H9 (cell line): ENCODE measurements at regions not wholly inside any gene's neighbourhood (a gene's known extent, or its start where the extent isn't known, plus 50 kb on each side); places are given as distances from the start of the nearest gene placed in this dataset.

Experiments
- DNase-seq: peaks from one replicate; pipeline ENCODE4 v3.0.0-alpha.2; 2017
- H2AFZ ChIP-seq: one replicate; pipeline ENCODE4 v1.6.1; 2013; ENCODE audit warnings: mild to moderate bottlenecking, low read length, control low read depth, moderate library complexity
- H2AK5ac ChIP-seq: 2 replicates; pipeline ENCODE4 v1.6.1; 2013; ENCODE audit warnings: low read length, control low read depth, mixed read lengths; ENCODE audit not compliant: insufficient read length
- H2BK120ac ChIP-seq: one replicate; pipeline ENCODE4 v1.6.1; 2013; ENCODE audit warnings: low read depth, mild to moderate bottlenecking, low read length, control low read depth, inconsistent platforms; ENCODE audit not compliant: poor library complexity, severe bottlenecking
- H2BK12ac ChIP-seq: 2 replicates; pipeline ENCODE4 v1.6.1; 2013; ENCODE audit warnings: low read length, control low read depth, mixed read lengths, low read depth; ENCODE audit not compliant: insufficient read length
- H2BK15ac ChIP-seq: 2 replicates; pipeline ENCODE4 v1.6.1; 2013; ENCODE audit warnings: low read depth, low read length, control low read depth
- H2BK20ac ChIP-seq: one replicate; pipeline ENCODE4 v1.6.1; 2013; ENCODE audit warnings: low read depth, mild to moderate bottlenecking, low read length, control low read depth, inconsistent platforms; ENCODE audit not compliant: poor library complexity, severe bottlenecking
- H2BK5ac ChIP-seq: 2 replicates; pipeline ENCODE4 v1.6.1; 2013; ENCODE audit warnings: low read length, control low read depth, mixed read lengths; ENCODE audit not compliant: insufficient read length
- H3K14ac ChIP-seq: 2 replicates; pipeline ENCODE4 v1.6.1; 2013; ENCODE audit warnings: low read length, control low read depth; ENCODE audit not compliant: insufficient read depth
- H3K18ac ChIP-seq: 2 replicates; pipeline ENCODE4 v1.6.1; 2013; ENCODE audit warnings: low read depth, mild to moderate bottlenecking, mixed read lengths, low read length, control low read depth; ENCODE audit not compliant: insufficient read length
- H3K23ac ChIP-seq: 2 replicates; pipeline ENCODE4 v1.6.1; 2013; ENCODE audit warnings: low read length, control low read depth, mixed read lengths, low read depth; ENCODE audit not compliant: insufficient read length
- H3K23me2 ChIP-seq: 2 replicates; pipeline ENCODE4 v1.6.1; 2013; ENCODE audit warnings: low read depth, mild to moderate bottlenecking, mixed read lengths, low read length, control low read depth; ENCODE audit not compliant: insufficient read length, poor library complexity, severe bottlenecking
- H3K27ac ChIP-seq: 2 replicates; pipeline ENCODE4 v1.5.1; 2013; ENCODE audit warnings: low read length, control low read depth, mixed read lengths, low read depth; ENCODE audit not compliant: insufficient read length
- H3K27me3 ChIP-seq: 2 replicates; pipeline ENCODE4 v1.6.1; 2013; ENCODE audit warnings: low read length, control low read depth, inconsistent platforms; ENCODE audit not compliant: insufficient read depth
- H3K4ac ChIP-seq: 2 replicates; pipeline ENCODE4 v1.6.1; 2013; ENCODE audit warnings: low read depth, mild to moderate bottlenecking, control low read depth, inconsistent platforms, low read length, moderate library complexity
- H3K4me1 ChIP-seq: 2 replicates; pipeline ENCODE4 v1.6.1; 2013; ENCODE audit warnings: low read length, control low read depth, inconsistent platforms; ENCODE audit not compliant: insufficient read depth
- H3K4me2 ChIP-seq: 2 replicates; pipeline ENCODE4 v1.6.1; 2013; ENCODE audit warnings: low read length, control low read depth, mixed read lengths; ENCODE audit not compliant: insufficient read length, insufficient read depth
- H3K56ac ChIP-seq: 2 replicates; pipeline ENCODE4 v1.6.1; 2013; ENCODE audit warnings: low read depth, mild to moderate bottlenecking, mixed read lengths, low read length, control low read depth; ENCODE audit not compliant: insufficient read length
- H3K79me1 ChIP-seq: 2 replicates; pipeline ENCODE4 v1.6.1; 2013; ENCODE audit warnings: low read depth, mild to moderate bottlenecking, moderate library complexity, low read length, control low read depth, inconsistent platforms; ENCODE audit not compliant: insufficient read depth, poor library complexity, severe bottlenecking
- H3K79me2 ChIP-seq: 2 replicates; pipeline ENCODE4 v1.6.1; 2013; ENCODE audit warnings: low read length, control low read depth, inconsistent platforms; ENCODE audit not compliant: insufficient read depth
- H3K9ac ChIP-seq: 2 replicates; pipeline ENCODE4 v1.6.1; 2013; ENCODE audit warnings: low read length, control low read depth, mixed read lengths; ENCODE audit not compliant: insufficient read length; ENCODE audit errors: extremely low read depth
- H3K9me3 ChIP-seq: one replicate; pipeline ENCODE4 v1.6.1; 2013; ENCODE audit warnings: low read depth, low read length, inconsistent platforms; ENCODE audit not compliant: control insufficient read depth
- H3T11ph ChIP-seq: one replicate; pipeline ENCODE4 v1.6.1; 2013; ENCODE audit warnings: mild to moderate bottlenecking, low read length, control low read depth, inconsistent platforms
- H4K20me1 ChIP-seq: one replicate; pipeline ENCODE4 v1.6.1; 2013; ENCODE audit not compliant: control insufficient read depth, insufficient read length, insufficient read depth
- H4K5ac ChIP-seq: 2 replicates; pipeline ENCODE4 v1.6.1; 2013; ENCODE audit warnings: low read depth, mild to moderate bottlenecking, mixed read lengths, low read length, control low read depth; ENCODE audit not compliant: insufficient read length
- H4K8ac ChIP-seq: replicated peaks from 2 replicates; pipeline ENCODE4 v1.6.1; 2013; ENCODE audit warnings: low read length, control low read depth, mixed read lengths, low read depth; ENCODE audit not compliant: insufficient read length
- H4K91ac ChIP-seq: 2 replicates; pipeline ENCODE4 v1.6.1; 2013; ENCODE audit warnings: low read depth, mild to moderate bottlenecking, moderate library complexity, mixed read lengths, low read length, control low read depth; ENCODE audit not compliant: insufficient read length
- H3K27ac Mint-ChIP-seq, 3 experiments: 2 replicates in 2 of 3; 3 replicates in 1 of 3; pipeline ENCODE4 v1.8.0; 2020 to 2021; ENCODE audit warnings: mixed read lengths in 3 of 3, mild to moderate bottlenecking in 1 of 3, moderate library complexity in 1 of 3
- H3K27me3 Mint-ChIP-seq: 2 replicates; pipeline ENCODE4 v1.8.0; 2021; ENCODE audit warnings: low read depth, mild to moderate bottlenecking, moderate library complexity, mixed read lengths
- H3K36me3 Mint-ChIP-seq, 3 experiments: 2 replicates in 2 of 3; 3 replicates in 1 of 3; pipeline ENCODE4 v1.8.0; 2020 to 2021; ENCODE audit warnings: low read depth in 3 of 3, mixed read lengths in 3 of 3; ENCODE audit not compliant: insufficient read depth in 1 of 3
- H3K4me1 Mint-ChIP-seq, 2 experiments: 2 replicates each; pipeline ENCODE4 v1.8.0; 2020; ENCODE audit warnings: mixed read lengths in 2 of 2
- H3K4me3 Mint-ChIP-seq, 2 experiments: 2 replicates in 1 of 2; 3 replicates in 1 of 2; pipeline ENCODE4 v1.8.0; 2020 to 2021; ENCODE audit warnings: mild to moderate bottlenecking in 2 of 2, mixed read lengths in 2 of 2, moderate library complexity in 1 of 2
- H3K9me3 Mint-ChIP-seq, 2 experiments: 2 replicates in 1 of 2; 3 replicates in 1 of 2; pipeline ENCODE4 v1.8.0; 2020; ENCODE audit warnings: mild to moderate bottlenecking in 2 of 2, mixed read lengths in 2 of 2, moderate library complexity in 1 of 2
- CTCF ChIP-seq: fragments of 200-600 bp; sonication (generic); conservative IDR thresholded peaks from 3 replicates; pipeline ENCODE4 v1.8.0; 2021; ENCODE audit warnings: antibody characterized with exemption, mild to moderate bottlenecking
- WGBS: extraction: QIAGEN DNeasy Blood & Tissue Kit; methylation state at CpG from one replicate; pipeline ENCODE4 v1.1.7; 2013; ENCODE audit warnings: missing lambda C conversion rate, low lambda C conversion rate, mixed read lengths; ENCODE audit not compliant: insufficient read length; ENCODE audit errors: extremely low coverage; 5-methylcytosine and 5-hydroxymethylcytosine counted together

- no peak overlapping the region for H3K4me3 Mint-ChIP-seq
- Histone ChIP-seq H3K4ac (no peak overlapping the region), H3K79me2 (no peaks in the 10 kb centered on the region), H2BK20ac (no peak overlapping the region), H2AK5ac (no peak overlapping the region), H2BK120ac (no peak overlapping the region), H3T11ph (no peak overlapping the region), H3K9ac (no peak overlapping the region), H3K4me2 (no peak overlapping the region), H3K18ac (no peak overlapping the region), H3K79me1 (no peaks in the 10 kb centered on the region), H4K8ac (no peak overlapping the region), H3K9me3 (no peaks in the 10 kb centered on the region), H2BK15ac (no peak overlapping the region), H4K20me1 (no peaks in the 10 kb centered on the region), H2BK5ac (no peak overlapping the region), H3K4me1 (no peaks in the 10 kb centered on the region), H2AFZ (no peak overlapping the region), H3K27me3 (no peaks in the 10 kb centered on the region), H2BK12ac (no peak overlapping the region), H3K27ac (no peak overlapping the region), H3K23ac (no peak overlapping the region), H3K23me2 (no peaks in the 10 kb centered on the region), H3K14ac (no peak overlapping the region; the same call in 1 of the 2 replicates), H4K5ac (no peak overlapping the region), H4K91ac (no peak overlapping the region), H3K56ac (no peak overlapping the region)
- no CpG with 5 or more reads among the region's 22 CpGs for WGBS
- H3K9me3 Mint-ChIP-seq, result peaks cover 13 to 15% of the 10 kb centered on the region in 2 experiments
- H3K27ac Mint-ChIP-seq, result no peak overlapping the region
- H3K4me1 Mint-ChIP-seq, result peaks cover 6 to 10% of the 10 kb centered on the region in 2 experiments; a peak in 3 of 4 replicates
- DNase-seq, result no peak
- TF ChIP-seq CTCF, result no peak
- H3K27me3 Mint-ChIP-seq, result peaks cover 6% of the 10 kb centered on the region
- H3K36me3 Mint-ChIP-seq, result peaks cover 0 to 13% (median 7%) of the 10 kb centered on the region in 3 experiments; a peak in 6 of 7 replicates
These were observed 99.3 kb upstream of the INSIG1 start for GRCh38 chr7:155198196-155198892.
